ENCODE measurements at regions not wholly inside any gene's neighbourhood (a gene's known extent, or its start where the extent isn't known, plus 50 kb on each side); places are given as distances from the start of the nearest gene placed in this dataset.

DNA sequence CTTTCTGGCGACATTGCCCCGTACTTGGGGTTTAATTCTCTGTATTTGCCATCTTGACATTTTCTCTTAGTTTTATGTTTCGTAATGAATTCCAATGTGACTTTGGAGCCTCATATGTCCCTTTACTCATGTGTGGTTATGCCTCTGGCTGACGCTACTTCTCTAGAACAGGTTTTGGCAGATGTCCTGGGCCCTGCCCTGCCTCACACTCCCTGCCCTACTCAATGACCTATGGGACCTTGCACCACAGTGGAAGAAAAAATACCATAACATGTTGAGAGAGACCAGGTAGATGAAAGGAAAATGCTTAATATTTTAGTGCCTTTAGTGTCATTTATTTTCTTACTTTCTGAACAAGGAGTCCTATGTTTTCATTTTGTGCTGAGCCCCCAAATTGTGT, 400.5 kb downstream of the TFEC start:
- Histone ChIP-seq H2AFZ (ENCODE audit: low read length) (no peak overlapping the region), H4K8ac (ENCODE audit: extremely low read depth, insufficient read depth, low read length) (no peak overlapping the region), H2BK120ac (replicated peaks; ENCODE audit: low read depth, low read length) (no peak overlapping the region), H3K27me3 (replicated peaks in 1 of 4; ENCODE audit: control insufficient read depth in 3 of 4, extremely low read depth in 1 of 4, insufficient read depth in 3 of 4, low read length in 3 of 4) (no peaks in the 10 kb centered on the region), H4K5ac (ENCODE audit: insufficient read length, low read depth, low read length) (no peak overlapping the region), H3K79me2 (ENCODE audit: control insufficient read depth in 1 of 2, insufficient read depth in 2 of 2, low read length in 2 of 2) (no peaks in the 10 kb centered on the region), H3K14ac (ENCODE audit: insufficient read length) (no peak overlapping the region), H3K9me3 (ENCODE audit: insufficient read depth in 2 of 2, low read depth in 1 of 2, low read length in 1 of 2) (no peaks in the 10 kb centered on the region), H3K36me3 (ENCODE audit: control insufficient read depth in 2 of 4, insufficient read depth in 4 of 4, low read length in 3 of 4) (no peaks in the 10 kb centered on the region), H3K9ac (replicated peaks in 1 of 4; ENCODE audit: extremely low read depth in 1 of 4, low read depth in 3 of 4, low read length in 3 of 4) (no peak overlapping the region), H3K4me1 (replicated peaks in 1 of 4; ENCODE audit: control insufficient read depth in 3 of 4, insufficient read depth in 4 of 4, low read length in 3 of 4) (no peaks in the 10 kb centered on the region), H3K4ac (replicated peaks; ENCODE audit: insufficient read length, low read depth, low read length) (no peak overlapping the region), H3K18ac (ENCODE audit: extremely low read depth, low read length) (no peak overlapping the region), H3K79me1 (ENCODE audit: low read depth, low read length) (no peaks in the 10 kb centered on the region), H4K20me1 (replicated peaks in 1 of 2; ENCODE audit: control insufficient read depth in 1 of 2, insufficient read depth in 2 of 2, low read length in 2 of 2) (no peaks in the 10 kb centered on the region), H2AK5ac (ENCODE audit: low read depth, low read length) (no peak overlapping the region), H3K56ac (replicated peaks; ENCODE audit: insufficient read length, low read depth, low read length) (no peak overlapping the region), H4K91ac (replicated peaks; ENCODE audit: insufficient read length, low read length) (no peak overlapping the region), H3K4me2 (ENCODE audit: insufficient read depth in 1 of 2, low read depth in 2 of 2, low read length in 2 of 2) (no peak overlapping the region), H3K23ac (ENCODE audit: insufficient read length) (no peak overlapping the region), H2BK20ac (ENCODE audit: low read length) (no peak overlapping the region), H3K27ac (ENCODE audit: low read depth, low read length) (no peak overlapping the region), H2BK12ac (ENCODE audit: low read depth, low read length) (no peak overlapping the region), H2BK15ac (ENCODE audit: low read length) (no peak overlapping the region), H3K23me2 (ENCODE audit: low read depth, low read length) (no peaks in the 10 kb centered on the region), H2BK5ac (ENCODE audit: low read depth, low read length) (no peak overlapping the region), H3K4me3 (ENCODE audit: extremely low read depth in 1 of 4, insufficient read depth in 2 of 4, low read depth in 3 of 4, low read length in 4 of 4) (no peak overlapping the region)
- DNase-seq (ENCODE audit: low read depth in 1 of 2, low spot score in 2 of 2) (no peak), FAIRE-seq (no peak)
- POLR2A ChIA-PET (ENCODE audit: partially characterized antibody): no interaction called here
- CTCF ChIA-PET (ENCODE audit: partially characterized antibody): interaction anchor here (2.8 kb wide), 1 partner anchor 10 kb away, joined by 10 read pairs; no protein-coding TSS in a partner anchor
- WGBS, 2 experiments (ENCODE audit: extremely low coverage in 1 of 2, insufficient coverage in 1 of 2, insufficient read length in 1 of 2, insufficient replicate concordance in 2 of 2, low coverage in 1 of 2, low lambda C conversion rate in 2 of 2, missing lambda C conversion rate in 1 of 2): 91% methylated on average over 4 of the region's 4 CpGs; no CpG with 5 or more reads in 1 of the 2 experiments
- TF ChIP-seq TCF12 (IDR thresholded peaks at IDR 0.05; ENCODE audit: low read depth, low read length) (no peak), CBX8 (IDR thresholded peaks at IDR 0.05; ENCODE audit: borderline replicate concordance, low read depth, low read length) (no peak), EP300 (IDR thresholded peaks at IDR 0.05; ENCODE audit: borderline replicate concordance in 1 of 2, low read depth in 2 of 2, low read length in 2 of 2) (no peak), JUN (IDR thresholded peaks at IDR 0.05; ENCODE audit: low read depth, low read length) (no peak), NRF1 (IDR thresholded peaks at IDR 0.05; ENCODE audit: low read depth, low read length) (no peak), POLR2AphosphoS5 (IDR thresholded peaks at IDR 0.05; ENCODE audit: low read depth, low read length) (no peak), CHD1 (IDR thresholded peaks at IDR 0.05; ENCODE audit: low read depth, low read length) (no peak), CTBP2 (IDR thresholded peaks at IDR 0.05; ENCODE audit: borderline replicate concordance, insufficient read depth, insufficient read length, low read length) (no peak), SIN3A (conservative IDR thresholded peaks at IDR 0.05 in 1 of 2, IDR thresholded peaks at IDR 0.05 in 1 of 2; ENCODE audit: low read depth in 1 of 2, low read length in 2 of 2) (no peak), SP2 (IDR thresholded peaks at IDR 0.05; ENCODE audit: low read length) (no peak)
